HG02759 (cell line): ENCODE measurements at regions not wholly inside any gene's neighbourhood (a gene's known extent, or its start where the extent isn't known, plus 50 kb on each side); places are given as distances from the start of the nearest gene placed in this dataset.

ENCODE experiments used
- ATAC-seq: cut with Tn5 transposase; IDR thresholded peaks from one replicate; pipeline ENCODE4 v1.9.1; 2021; ENCODE audit warnings: mild to moderate bottlenecking, moderate library complexity; ENCODE audit not compliant: unreplicated experiment

GRCh38 chr21:24188506-24188905 is 1418.8 kb downstream of the MRPL39 start:
- ATAC-seq: no peak

- ATAC-seq: no peak
Measured at GRCh38 chr21:24183077-24183476, 1424.2 kb downstream of the MRPL39 start.

- no peak for ATAC-seq
Measured at GRCh38 chr21:24179110-24179509, 1428.2 kb downstream of the MRPL39 start.

- no peak for ATAC-seq
Measured at GRCh38 chr21:24175106-24175505, 1432.2 kb downstream of the MRPL39 start.

GRCh38 chr21:24171736-24172135 is 1435.5 kb downstream of the MRPL39 start:
- no peak for ATAC-seq

GRCh38 chr21:24163539-24163938 is 1443.7 kb downstream of the MRPL39 start:
- ATAC-seq: no peak

- ATAC-seq: no peak
Measured at GRCh38 chr21:24160528-24160927, 1446.8 kb downstream of the MRPL39 start.

- ATAC-seq: no peak
Measured at GRCh38 chr21:24153137-24153536, 1454.1 kb downstream of the MRPL39 start.

- ATAC-seq: no peak
Measured at GRCh38 chr21:24150753-24151152, 1456.5 kb downstream of the MRPL39 start.

- no peak for ATAC-seq
Measured at GRCh38 chr21:24148461-24148860, 1458.8 kb downstream of the MRPL39 start.

GRCh38 chr21:24147674-24148073 is 1459.6 kb downstream of the MRPL39 start:
- ATAC-seq: no peak

- no peak for ATAC-seq
Measured at GRCh38 chr21:24131056-24131455, 1476.2 kb downstream of the MRPL39 start.

GRCh38 chr21:24127651-24128050 is 1479.6 kb downstream of the MRPL39 start:
- no peak for ATAC-seq

- ATAC-seq: no peak
Measured at GRCh38 chr21:24123785-24124184, 1483.5 kb downstream of the MRPL39 start.

GRCh38 chr21:24118738-24119459 is 1488.4 kb downstream of the MRPL39 start:
- no peak for ATAC-seq

GRCh38 chr21:24115141-24115540 is 1492.1 kb downstream of the MRPL39 start:
- ATAC-seq: no peak

- ATAC-seq: no peak
Measured at GRCh38 chr21:24112020-24112419, 1495.3 kb downstream of the MRPL39 start.

- no peak for ATAC-seq
Measured at GRCh38 chr21:24110846-24111245, 1496.4 kb downstream of the MRPL39 start.

- ATAC-seq: no peak
Measured at GRCh38 chr21:24097181-24097580, 1510.1 kb downstream of the MRPL39 start.

- ATAC-seq: no peak
Measured at GRCh38 chr21:24096651-24097050, 1510.6 kb downstream of the MRPL39 start.

- ATAC-seq: no peak
Measured at GRCh38 chr21:24093032-24093431, 1514.2 kb downstream of the MRPL39 start.

GRCh38 chr21:24076179-24076578 is 1531.1 kb downstream of the MRPL39 start:
- ATAC-seq: no peak

- ATAC-seq: no peak
Measured at GRCh38 chr21:24055696-24056095, 1551.6 kb downstream of the MRPL39 start.
